Lung (tissue), 11 donors: ENCODE measurements at regions not wholly inside any gene's neighbourhood (a gene's known extent, or its start where the extent isn't known, plus 50 kb on each side); places are given as distances from the start of the nearest gene placed in this dataset.

Source experiments
- ATAC-seq: fragments of 200-7000 bp; cut with Tn5 transposase; one replicate; pipeline ENCODE4 v1.9.1; 2020; ENCODE audit warnings: moderate number of reproducible peaks; ENCODE audit not compliant: insufficient read depth, low FRiP score
- DNase-seq, 3 donors: peaks; one replicate each; pipeline ENCODE4 v3.0.0-alpha.2; 2013 to 2017
- H3K27ac ChIP-seq, 2 donors: one replicate each; pipeline ENCODE4 v1.5.1; 2013; ENCODE audit warnings: mild to moderate bottlenecking in 2 of 2, moderate library complexity in 2 of 2, control low read depth in 1 of 2, inconsistent platforms in 1 of 2, low read depth in 1 of 2, low read length in 1 of 2
- H3K27me3 ChIP-seq, 3 donors: one replicate each; pipeline ENCODE4 v1.5.1; 2013; ENCODE audit warnings: low read length in 2 of 3; ENCODE audit not compliant: control insufficient read depth in 3 of 3, insufficient read depth in 3 of 3
- H3K36me3 ChIP-seq, 4 donors: one replicate each; pipeline ENCODE4 v1.5.1; 2013; ENCODE audit warnings: low read length in 4 of 4, mild to moderate bottlenecking in 1 of 4, moderate library complexity in 1 of 4; ENCODE audit not compliant: control insufficient read depth in 4 of 4, insufficient read depth in 4 of 4
- H3K4me1 ChIP-seq, 5 donors: one replicate each; pipeline ENCODE4 v1.5.1; 2013; ENCODE audit warnings: low read length in 5 of 5, mild to moderate bottlenecking in 2 of 5, moderate library complexity in 1 of 5; ENCODE audit not compliant: control insufficient read depth in 5 of 5, insufficient read depth in 5 of 5
- H3K4me3 ChIP-seq: one replicate; pipeline ENCODE4 v1.5.1; 2013; ENCODE audit warnings: mild to moderate bottlenecking, control low read depth, moderate library complexity
- H3K9ac ChIP-seq, 2 donors: one replicate each; pipeline ENCODE4 v1.5.1; 2013; ENCODE audit warnings: low read length in 2 of 2, control low read depth in 1 of 2; ENCODE audit not compliant: insufficient read depth in 1 of 2
- H3K9me3 ChIP-seq, 4 donors: one replicate each; pipeline ENCODE4 v1.5.1; 2013; ENCODE audit warnings: low read length in 3 of 4, mild to moderate bottlenecking in 1 of 4, moderate library complexity in 1 of 4; ENCODE audit not compliant: control insufficient read depth in 4 of 4, insufficient read depth in 3 of 4
- WGBS, 2 donors: extraction: QIAGEN DNeasy Blood & Tissue Kit; methylation state at CpG; one replicate each; pipeline ENCODE4 v1.1.7; 2013; 5-methylcytosine and 5-hydroxymethylcytosine counted together
- TF ChIP-seq, protein P1 (sequence below): IDR thresholded peaks from 2 replicates; pipeline ENCODE4 v1.5.1; 2012; ENCODE audit warnings: mild to moderate bottlenecking; ENCODE audit errors: control extremely low read depth, extremely low read depth
- donor health status: control.
- donor health status: control.
- donor health status: Bipolar disorder and iron deficiency.
- donor health status: healthy.
- donor health status: DM: yes; HTN: yes; CAD: no.

DNA sequence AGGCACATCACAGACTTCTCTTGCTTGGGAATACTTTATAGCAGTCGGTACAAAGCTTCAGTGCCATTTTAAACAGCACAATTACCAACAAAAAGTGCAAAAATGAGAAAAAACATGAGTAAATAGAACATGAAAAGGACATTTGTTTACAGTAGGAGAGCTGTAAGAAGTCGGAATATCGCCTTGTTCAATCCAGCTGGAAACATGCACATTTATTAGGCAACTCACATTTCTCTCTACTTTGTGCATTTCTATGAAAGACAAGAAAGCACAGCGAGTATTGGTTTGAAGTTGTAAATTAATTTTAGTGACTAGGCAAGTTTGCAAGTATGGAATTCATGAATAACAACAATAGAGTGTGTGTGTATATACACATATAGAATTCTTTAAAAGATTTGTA lies 484.7 kb downstream of the DACH1 start:
- DNase-seq (peak in 2 of 3 donors; percentile 45 to 52), ATAC-seq (no peak)
- Histone ChIP-seq H3K36me3 (no peaks in the 10 kb centered on the region), H3K9ac (no peak overlapping the region), H3K4me3 (no peak overlapping the region), H3K9me3 (no peaks in the 10 kb centered on the region), H3K27ac (no peak overlapping the region), H3K4me1 (no peaks in the 10 kb centered on the region), H3K27me3 (no peaks in the 10 kb centered on the region)
- WGBS, 2 donors = 77 to 82% methylated on average over 4 of the region's 4 CpGs
- TF ChIP-seq, protein P1, sequence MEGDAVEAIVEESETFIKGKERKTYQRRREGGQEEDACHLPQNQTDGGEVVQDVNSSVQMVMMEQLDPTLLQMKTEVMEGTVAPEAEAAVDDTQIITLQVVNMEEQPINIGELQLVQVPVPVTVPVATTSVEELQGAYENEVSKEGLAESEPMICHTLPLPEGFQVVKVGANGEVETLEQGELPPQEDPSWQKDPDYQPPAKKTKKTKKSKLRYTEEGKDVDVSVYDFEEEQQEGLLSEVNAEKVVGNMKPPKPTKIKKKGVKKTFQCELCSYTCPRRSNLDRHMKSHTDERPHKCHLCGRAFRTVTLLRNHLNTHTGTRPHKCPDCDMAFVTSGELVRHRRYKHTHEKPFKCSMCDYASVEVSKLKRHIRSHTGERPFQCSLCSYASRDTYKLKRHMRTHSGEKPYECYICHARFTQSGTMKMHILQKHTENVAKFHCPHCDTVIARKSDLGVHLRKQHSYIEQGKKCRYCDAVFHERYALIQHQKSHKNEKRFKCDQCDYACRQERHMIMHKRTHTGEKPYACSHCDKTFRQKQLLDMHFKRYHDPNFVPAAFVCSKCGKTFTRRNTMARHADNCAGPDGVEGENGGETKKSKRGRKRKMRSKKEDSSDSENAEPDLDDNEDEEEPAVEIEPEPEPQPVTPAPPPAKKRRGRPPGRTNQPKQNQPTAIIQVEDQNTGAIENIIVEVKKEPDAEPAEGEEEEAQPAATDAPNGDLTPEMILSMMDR = no peak

DNA sequence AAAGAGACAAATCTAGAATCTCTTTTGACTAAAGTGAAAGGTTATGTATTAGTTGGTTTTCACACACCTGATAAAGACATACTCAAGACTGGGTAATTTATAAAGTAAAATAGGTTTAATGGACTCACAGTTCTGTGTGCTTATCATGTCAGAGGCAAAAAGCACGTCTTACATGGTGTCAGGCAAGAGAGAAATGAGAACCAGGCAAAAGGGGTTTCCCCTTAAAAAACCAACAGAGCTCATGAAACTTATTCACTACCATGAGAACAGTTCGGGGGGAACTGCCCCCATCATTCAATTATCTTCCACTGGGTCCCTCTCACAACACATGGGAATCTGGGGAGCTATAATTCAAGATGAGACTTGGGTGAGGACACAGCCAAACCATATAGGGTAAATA lies 486.8 kb downstream of the DACH1 start:
- Histone ChIP-seq H3K4me1 (no peaks in the 10 kb centered on the region), H3K4me3 (no peak overlapping the region), H3K36me3 (no peaks in the 10 kb centered on the region), H3K27ac (no peak overlapping the region), H3K9me3 (no peaks in the 10 kb centered on the region), H3K27me3 (no peaks in the 10 kb centered on the region), H3K9ac (no peak overlapping the region)
- no peak for DNase-seq
- ATAC-seq = no peak
- TF ChIP-seq, protein P1 = no peak
- WGBS, 2 donors = 80 to 88% methylated on average over 2 of the region's 2 CpGs

DNA sequence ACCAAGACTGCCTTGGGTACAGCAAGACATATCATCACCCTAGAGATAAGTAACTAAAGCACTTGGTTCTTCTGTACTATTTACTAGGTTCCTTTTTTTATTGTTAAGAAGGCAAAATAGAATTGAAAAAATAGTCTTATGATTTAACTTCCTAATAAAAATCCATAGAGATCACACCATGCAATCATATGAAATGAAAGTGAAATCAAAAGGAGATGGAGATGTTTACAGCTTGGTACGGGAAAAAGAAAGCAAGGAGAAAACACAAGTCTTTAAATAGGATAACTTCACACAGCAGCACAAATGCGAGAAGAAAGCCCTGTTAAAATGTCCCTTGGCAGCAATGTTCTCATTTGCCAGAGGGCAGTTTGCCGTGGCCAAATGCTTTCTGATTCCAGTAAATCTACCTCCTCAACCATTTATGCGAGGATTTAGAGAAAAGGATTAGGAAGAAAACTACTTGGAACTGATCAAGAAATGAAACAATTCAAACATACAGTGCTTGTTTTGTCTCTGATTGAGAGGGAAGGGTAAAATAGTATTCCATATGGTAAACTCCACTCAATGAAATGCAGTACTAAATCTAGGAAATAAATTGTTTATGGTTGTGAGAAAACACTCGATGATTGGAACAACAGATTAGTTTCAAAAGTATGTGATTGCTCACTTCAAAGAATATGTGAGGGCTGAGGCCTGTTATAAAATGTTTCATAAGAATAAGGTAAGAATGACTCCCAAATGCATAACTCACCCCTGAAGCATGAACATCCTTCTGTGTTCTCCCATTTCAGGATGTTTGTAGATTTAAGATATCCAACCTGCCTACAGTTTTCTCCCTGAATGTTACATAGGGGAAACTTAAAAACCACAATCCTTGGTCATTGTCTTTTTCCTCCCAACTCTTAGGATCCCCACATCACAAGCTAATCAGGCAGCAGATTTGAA lies 487.8 kb downstream of the DACH1 start:
- peak overlapping the region in 1 of 2 donors; percentile 74 for H3K27ac ChIP-seq
- H3K9me3 ChIP-seq = no peaks in the 10 kb centered on the region
- H3K27me3 ChIP-seq = no peaks in the 10 kb centered on the region
- no peak overlapping the region for H3K4me3 ChIP-seq
- 33 to 40% methylated on average over 5 of the region's 5 CpGs for WGBS, 2 donors
- ATAC-seq = no peak
- H3K36me3 ChIP-seq = no peaks in the 10 kb centered on the region
- no peaks in the 10 kb centered on the region for H3K4me1 ChIP-seq
- TF ChIP-seq, protein P1 = no peak
- peak overlapping the region in 1 of 2 donors; percentile 69 for H3K9ac ChIP-seq
- peak in 2 of 3 donors; percentile 44 to 49 for DNase-seq
